ENCODE measurements at regions not wholly inside any gene's neighbourhood (a gene's known extent, or its start where the extent isn't known, plus 50 kb on each side); places are given as distances from the start of the nearest gene placed in this dataset.
"Not testable (repeated sequence)": the region's sequence is repeated elsewhere in the genome, so short reads cannot be mapped to it uniquely, and the experiment has no call there.

DNA sequence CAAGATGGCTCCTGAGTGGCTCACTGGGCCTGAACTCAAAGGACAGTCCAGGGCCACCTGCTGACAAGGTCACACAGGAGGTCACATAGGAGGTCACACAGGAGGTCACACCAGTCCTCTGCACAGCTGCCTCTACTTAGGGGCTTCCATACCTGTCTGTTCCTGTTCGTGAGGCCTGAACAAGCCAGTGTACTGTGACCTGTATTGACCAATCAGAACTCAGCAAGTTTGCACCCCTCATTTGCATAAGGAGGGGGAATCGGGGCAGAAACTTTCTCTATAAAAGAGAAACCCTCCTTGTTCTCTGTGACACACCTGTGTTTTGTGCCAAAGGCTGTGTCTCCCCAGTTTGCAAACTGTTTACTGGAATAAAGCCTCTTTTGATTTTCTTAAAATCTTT, 478.9 kb downstream of the EIPR1 start:
- TF ChIP-seq CTCF (conservative IDR thresholded peaks at IDR 0.05; ENCODE audit: low read length): no peak
- DNase-seq (ENCODE audit: low read depth): no peak
- no peak overlapping the region for H3K4me3 ChIP-seq (ENCODE audit: low read length)

DNA sequence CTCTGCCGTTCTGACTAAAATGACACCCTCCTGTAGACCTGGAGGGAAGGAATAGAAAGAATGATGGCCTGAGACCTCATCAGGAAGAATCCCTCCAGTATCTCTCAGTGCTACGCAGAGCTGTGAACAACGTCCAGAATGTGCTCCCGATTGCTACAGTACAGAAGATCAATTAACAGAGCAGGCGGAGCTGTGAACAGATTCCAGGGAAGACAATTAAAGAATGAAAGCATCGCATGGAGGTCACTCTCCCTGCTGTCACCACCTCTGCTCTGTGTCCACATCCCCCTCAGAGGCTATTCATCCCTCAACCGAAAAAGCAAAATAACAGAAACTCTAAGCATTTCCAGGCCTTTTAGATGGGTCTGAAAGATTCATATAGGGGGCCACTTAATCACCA, 481.0 kb downstream of the EIPR1 start:
- no peak overlapping the region for H3K4me3 ChIP-seq (ENCODE audit: low read length)
- no peak for TF ChIP-seq CTCF (conservative IDR thresholded peaks at IDR 0.05; ENCODE audit: low read length)
- DNase-seq (ENCODE audit: low read depth): no peak

DNA sequence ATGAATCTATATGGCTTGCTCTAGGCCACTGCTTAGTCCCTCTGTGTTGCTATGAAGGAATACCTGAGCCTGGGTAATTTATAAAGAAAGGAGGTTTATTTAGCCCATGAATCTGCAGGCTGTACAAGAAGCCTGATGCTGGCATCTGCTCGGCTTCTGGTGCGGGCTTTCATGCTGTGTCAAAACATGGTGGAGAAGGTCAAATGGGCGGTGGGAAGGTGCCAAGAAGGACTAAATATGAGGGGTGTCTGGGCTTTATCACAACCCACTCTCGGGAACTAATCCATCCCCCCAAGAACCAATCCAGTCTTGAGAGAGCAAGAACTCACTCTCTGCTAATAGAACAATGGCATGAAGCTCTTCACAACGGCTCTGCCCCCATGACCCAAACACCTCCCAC, 481.6 kb downstream of the EIPR1 start:
- no peak for TF ChIP-seq CTCF (conservative IDR thresholded peaks at IDR 0.05; ENCODE audit: low read length)
- DNase-seq (ENCODE audit: low read depth): no peak
- H3K4me3 ChIP-seq (ENCODE audit: low read length): no peak overlapping the region

DNA sequence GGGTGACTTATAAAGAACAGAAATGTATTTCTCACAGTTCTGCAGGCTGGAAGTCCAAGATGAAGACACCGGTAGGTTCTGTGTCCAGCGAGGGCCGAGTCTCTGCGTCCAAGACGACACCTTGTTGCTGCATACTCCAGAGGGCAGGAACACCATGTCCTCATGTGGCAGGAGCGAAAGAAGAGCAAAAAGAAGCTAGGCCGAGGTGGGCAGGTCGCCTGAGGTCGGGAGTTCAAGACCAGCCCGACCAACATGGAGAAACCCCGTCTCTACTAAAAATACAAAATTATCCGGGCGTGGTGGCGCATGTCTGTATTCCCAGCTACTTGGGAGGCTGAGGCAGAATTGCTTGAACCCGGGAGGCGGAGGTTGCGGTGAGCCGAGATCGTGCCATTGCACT, 483.6 kb downstream of the EIPR1 start:
- not testable (repeated sequence) for H3K4me3 ChIP-seq (ENCODE audit: low read length); DNase-seq (ENCODE audit: low read depth)

DNA sequence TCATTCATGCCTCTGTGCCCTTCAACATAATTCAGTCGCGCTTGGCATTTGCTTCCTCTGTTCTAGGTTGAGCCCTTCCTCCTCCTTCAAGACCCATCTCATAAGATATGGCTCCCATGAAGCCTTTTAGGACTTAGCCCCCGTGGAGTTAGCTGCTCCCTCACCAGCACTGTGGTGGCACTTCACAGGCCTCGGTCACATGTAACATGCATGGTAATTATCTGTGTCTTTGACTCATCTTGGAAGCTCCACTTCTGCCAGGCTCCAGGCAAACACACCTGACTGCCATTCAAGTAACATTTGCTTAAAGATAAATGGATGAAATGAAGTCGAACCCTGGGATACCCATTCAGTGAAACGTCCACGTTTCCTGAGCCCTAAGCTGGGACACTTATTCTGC, 484.7 kb downstream of the EIPR1 start:
- DNase-seq (ENCODE audit: low read depth): no peak
- no peak overlapping the region for H3K4me3 ChIP-seq (ENCODE audit: low read length)
- TF ChIP-seq CTCF (conservative IDR thresholded peaks at IDR 0.05; ENCODE audit: low read length): no peak

- TF ChIP-seq CTCF (conservative IDR thresholded peaks at IDR 0.05; ENCODE audit: low read length): no peak
- no peak for DNase-seq (ENCODE audit: low read depth)
- H3K4me3 ChIP-seq (ENCODE audit: low read length): no peak overlapping the region
Measured at GRCh38 chr2:2892378-2892777, 485.2 kb downstream of the EIPR1 start.

DNA sequence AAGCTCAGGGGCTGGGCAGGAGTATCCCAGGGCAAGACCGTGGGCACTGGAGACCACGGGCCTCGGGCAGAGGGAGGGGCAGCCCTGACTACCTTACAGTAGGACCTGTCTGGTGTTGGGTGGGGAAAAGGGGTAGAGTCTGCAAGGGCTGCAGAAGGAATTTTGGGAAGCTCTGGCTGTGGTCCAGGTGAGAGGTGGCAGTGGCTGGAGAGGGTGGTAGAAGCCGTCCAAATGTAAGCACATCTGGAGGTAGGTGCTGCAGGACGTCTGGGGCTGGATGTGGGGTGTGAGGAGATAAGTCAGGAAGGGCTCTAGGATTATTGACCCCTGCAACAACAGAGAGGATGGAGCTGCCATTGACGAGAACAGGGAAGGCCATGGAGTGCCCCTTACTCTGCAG, 486.7 kb downstream of the EIPR1 start:
- no peak for TF ChIP-seq CTCF (conservative IDR thresholded peaks at IDR 0.05; ENCODE audit: low read length)
- H3K4me3 ChIP-seq (ENCODE audit: low read length): no peak overlapping the region
- no peak for DNase-seq (ENCODE audit: low read depth)

- no peak for DNase-seq (ENCODE audit: low read depth)
- no peak for TF ChIP-seq CTCF (conservative IDR thresholded peaks at IDR 0.05; ENCODE audit: low read length)
- no peak overlapping the region for H3K4me3 ChIP-seq (ENCODE audit: low read length)
Measured at GRCh38 chr2:2890246-2890645, 487.4 kb downstream of the EIPR1 start.

All from AG10803 (cell line).